ENCODE measurements at regions not wholly inside any gene's neighbourhood (a gene's known extent, or its start where the extent isn't known, plus 50 kb on each side); places are given as distances from the start of the nearest gene placed in this dataset.
"Not testable (repeated sequence)": the region's sequence is repeated elsewhere in the genome, so short reads cannot be mapped to it uniquely, and the experiment has no call there.

- not testable (repeated sequence) for TF ChIP-seq POLR2AphosphoS5, EP300, POLR2A (IDR thresholded peaks at IDR 0.05)
Measured at GRCh38 chr15:54749461-54749860, 447.3 kb downstream of the RSL24D1 start.

All from gastroesophageal sphincter (tissue), 2 donors.